Neuronal stem cell (in vitro differentiated cells): ENCODE measurements at regions not wholly inside any gene's neighbourhood (a gene's known extent, or its start where the extent isn't known, plus 50 kb on each side); places are given as distances from the start of the nearest gene placed in this dataset.

Experiments used
- DNase-seq: peaks from one replicate; pipeline ENCODE4 v3.0.0-alpha.2; 2013; ENCODE audit warnings: low spot score
- H2AFZ ChIP-seq: one replicate; pipeline ENCODE4 v1.6.1; 2013; ENCODE audit warnings: mild to moderate bottlenecking, low read length, inconsistent platforms
- H2AK5ac ChIP-seq: 2 replicates; pipeline ENCODE4 v1.6.1; 2013; ENCODE audit warnings: low read depth, mild to moderate bottlenecking, inconsistent platforms, low read length, moderate library complexity, mixed read lengths
- H2BK120ac ChIP-seq: 2 replicates; pipeline ENCODE4 v1.6.1; 2013; ENCODE audit warnings: low read depth, mild to moderate bottlenecking, inconsistent platforms, low read length, moderate library complexity, mixed read lengths
- H2BK12ac ChIP-seq: one replicate; pipeline ENCODE4 v1.6.1; 2013; ENCODE audit warnings: low read length, inconsistent platforms
- H2BK15ac ChIP-seq: 2 replicates; pipeline ENCODE4 v1.6.1; 2013; ENCODE audit warnings: mild to moderate bottlenecking, low read length, inconsistent platforms, mixed read lengths
- H2BK5ac ChIP-seq: one replicate; pipeline ENCODE4 v1.6.1; 2013; ENCODE audit warnings: inconsistent platforms, mild to moderate bottlenecking, low read length, moderate library complexity
- H3K14ac ChIP-seq: one replicate; pipeline ENCODE4 v1.6.1; 2013; ENCODE audit warnings: low read length, inconsistent platforms
- H3K18ac ChIP-seq: 2 replicates; pipeline ENCODE4 v1.6.1; 2013; ENCODE audit warnings: low read length, inconsistent platforms
- H3K23ac ChIP-seq: 2 replicates; pipeline ENCODE4 v1.6.1; 2013; ENCODE audit warnings: low read depth, mild to moderate bottlenecking, mixed read lengths, low read length, inconsistent platforms; ENCODE audit not compliant: poor library complexity
- H3K27ac ChIP-seq: replicated peaks from 3 replicates; pipeline ENCODE4 v1.5.1; 2013; ENCODE audit warnings: low read length, inconsistent platforms
- H3K27me3 ChIP-seq, 3 experiments: 2 replicates each; pipeline ENCODE4 v1.6.1; 2013; ENCODE audit warnings: low read length in 3 of 3, mild to moderate bottlenecking in 2 of 3, inconsistent platforms in 1 of 3, low read depth in 1 of 3, mixed read lengths in 1 of 3, moderate library complexity in 1 of 3; ENCODE audit not compliant: control insufficient read depth in 3 of 3, insufficient read depth in 3 of 3
- H3K36me3 ChIP-seq, 2 donors: replicated peaks in 1 of 2; 2 replicates each; pipeline ENCODE4 v1.6.1; 2013; ENCODE audit warnings: low read length in 2 of 2; ENCODE audit not compliant: control insufficient read depth in 2 of 2, insufficient read depth in 2 of 2
- H3K4ac ChIP-seq: 2 replicates; pipeline ENCODE4 v1.6.1; 2013; ENCODE audit warnings: inconsistent platforms, mild to moderate bottlenecking, low read length, moderate library complexity
- H3K4me1 ChIP-seq, 2 donors: 1 replicate in 1 of 2; 2 replicates in 1 of 2; pipeline ENCODE4 v1.6.1; 2013; ENCODE audit warnings: low read length in 2 of 2, low read depth in 1 of 2; ENCODE audit not compliant: control insufficient read depth in 2 of 2, insufficient read depth in 1 of 2
- H3K4me2 ChIP-seq: one replicate; pipeline ENCODE4 v1.6.1; 2013; ENCODE audit warnings: mild to moderate bottlenecking, low read length, inconsistent platforms; ENCODE audit not compliant: insufficient read depth, poor library complexity, severe bottlenecking
- H3K4me3 ChIP-seq, 2 donors: 2 replicates each; pipeline ENCODE4 v1.5.1; 2013; ENCODE audit warnings: low read length in 2 of 2, mild to moderate bottlenecking in 2 of 2, inconsistent platforms in 1 of 2, moderate library complexity in 1 of 2
- H3K79me1 ChIP-seq: one replicate; pipeline ENCODE4 v1.6.1; 2013; ENCODE audit warnings: low read depth, mild to moderate bottlenecking, inconsistent platforms, low read length, moderate library complexity
- H3K9ac ChIP-seq: one replicate; pipeline ENCODE4 v1.6.1; 2013; ENCODE audit warnings: mild to moderate bottlenecking, low read depth, low read length, inconsistent platforms; ENCODE audit not compliant: poor library complexity
- H3K9me3 ChIP-seq, 2 donors: replicated peaks in 1 of 2; 2 replicates each; pipeline versions ENCODE3 to v1.6.1; 2013; ENCODE audit warnings: low read length in 2 of 2, mild to moderate bottlenecking in 2 of 2, inconsistent platforms in 1 of 2, low read depth in 1 of 2, mixed read lengths in 1 of 2, moderate library complexity in 1 of 2; ENCODE audit not compliant: control insufficient read depth in 2 of 2, insufficient read depth in 1 of 2
- H4K8ac ChIP-seq: one replicate; pipeline ENCODE4 v1.6.1; 2013; ENCODE audit warnings: low read depth, mild to moderate bottlenecking, inconsistent platforms, low read length, moderate library complexity
- H4K91ac ChIP-seq: one replicate; pipeline ENCODE4 v1.6.1; 2013; ENCODE audit warnings: low read length, low read depth, mild to moderate bottlenecking, inconsistent platforms; ENCODE audit not compliant: poor library complexity
- WGBS, 2 donors: extraction: QIAGEN DNeasy Blood & Tissue Kit; methylation state at CpG; one replicate each; pipeline ENCODE4 v1.1.7; 2013; ENCODE audit warnings: missing lambda C conversion rate in 2 of 2, mixed read lengths in 1 of 2; ENCODE audit not compliant: insufficient read length in 2 of 2, insufficient replicate concordance in 1 of 2; ENCODE audit errors: extremely low coverage in 2 of 2; 5-methylcytosine and 5-hydroxymethylcytosine counted together

- H2AK5ac ChIP-seq, result no peak overlapping the region
- no peak overlapping the region for H2BK120ac ChIP-seq
- no peak overlapping the region for H4K91ac ChIP-seq
- H3K9ac ChIP-seq, result no peak overlapping the region
- H3K14ac ChIP-seq, result no peak overlapping the region
- no peak overlapping the region for H3K4me2 ChIP-seq
- H2BK5ac ChIP-seq, result no peak overlapping the region
- H2BK12ac ChIP-seq, result no peak overlapping the region
- no peak overlapping the region for H3K27ac ChIP-seq
- H3K4me1 ChIP-seq, result no peaks in the 10 kb centered on the region
- H3K18ac ChIP-seq, result no peak overlapping the region
- no peak overlapping the region for H2BK15ac ChIP-seq
- H3K9me3 ChIP-seq, result no peaks in the 10 kb centered on the region
- no peak overlapping the region for H3K4me3 ChIP-seq
- no peaks in the 10 kb centered on the region for H3K36me3 ChIP-seq
- WGBS, 2 donors, result no CpG with 5 or more reads among the region's 5 CpGs
- no peaks in the 10 kb centered on the region for H3K27me3 ChIP-seq
- no peak for DNase-seq
- no peak overlapping the region for H4K8ac ChIP-seq
- no peak overlapping the region for H3K23ac ChIP-seq
- no peak overlapping the region for H3K4ac ChIP-seq
- no peak overlapping the region for H2AFZ ChIP-seq
- no peaks in the 10 kb centered on the region for H3K79me1 ChIP-seq
Observed at GRCh38 chr17:11006530-11006929, 168.6 kb upstream of the PIRT start.

- Histone ChIP-seq H3K4ac (no peak overlapping the region), H3K14ac (no peak overlapping the region), H2AFZ (no peak overlapping the region), H2BK15ac (no peak overlapping the region), H2AK5ac (no peak overlapping the region), H3K4me3 (no peak overlapping the region), H3K9me3 (no peaks in the 10 kb centered on the region), H3K27ac (no peak overlapping the region), H3K4me1 (no peaks in the 10 kb centered on the region), H3K23ac (no peak overlapping the region), H3K4me2 (no peak overlapping the region), H3K79me1 (no peaks in the 10 kb centered on the region), H2BK12ac (no peak overlapping the region), H2BK120ac (no peak overlapping the region), H3K36me3 (no peaks in the 10 kb centered on the region), H3K18ac (no peak overlapping the region), H4K91ac (no peak overlapping the region), H3K27me3 (no peaks in the 10 kb centered on the region), H3K9ac (no peak overlapping the region), H4K8ac (no peak overlapping the region), H2BK5ac (no peak overlapping the region)
- no CpG with 5 or more reads among the region's 8 CpGs for WGBS, 2 donors
- DNase-seq, result no peak
Observed at GRCh38 chr17:11005940-11006339, 168.1 kb upstream of the PIRT start.

DNA sequence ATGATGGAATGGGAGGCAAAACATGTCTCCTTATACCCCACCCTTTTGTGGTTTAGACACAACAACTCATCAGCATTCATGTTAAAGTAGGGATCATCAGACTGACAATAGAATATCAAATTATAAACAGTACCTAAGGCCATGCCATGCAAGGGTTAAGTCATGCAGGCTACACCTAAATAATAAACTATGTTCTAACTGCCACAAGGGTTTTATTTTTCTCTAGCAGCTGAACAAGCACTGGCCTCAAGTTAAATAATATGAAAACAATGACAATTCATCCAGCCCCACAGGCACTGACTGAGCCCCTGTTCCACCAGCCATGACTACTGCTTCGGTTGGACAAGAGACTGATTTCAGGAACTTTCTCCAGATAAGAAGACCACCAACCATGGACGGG, 164.5 kb upstream of the PIRT start:
- DNase-seq, result no peak
- H2BK120ac ChIP-seq, result no peak overlapping the region
- no peak overlapping the region for H3K18ac ChIP-seq
- no peak overlapping the region for H3K27ac ChIP-seq
- H2BK12ac ChIP-seq, result no peak overlapping the region
- H3K9me3 ChIP-seq, result no peaks in the 10 kb centered on the region
- no peak overlapping the region for H2BK5ac ChIP-seq
- H2BK15ac ChIP-seq, result no peak overlapping the region
- WGBS, 2 donors, result no CpG with 5 or more reads among the region's 2 CpGs
- no peak overlapping the region for H2AK5ac ChIP-seq
- H3K4me3 ChIP-seq, result no peak overlapping the region
- H3K9ac ChIP-seq, result no peak overlapping the region
- H4K8ac ChIP-seq, result no peak overlapping the region
- no peaks in the 10 kb centered on the region for H3K79me1 ChIP-seq
- H3K14ac ChIP-seq, result no peak overlapping the region
- H3K23ac ChIP-seq, result no peak overlapping the region
- no peak overlapping the region for H4K91ac ChIP-seq
- H3K4ac ChIP-seq, result no peak overlapping the region
- H3K4me2 ChIP-seq, result no peak overlapping the region
- no peaks in the 10 kb centered on the region for H3K27me3 ChIP-seq
- no peaks in the 10 kb centered on the region for H3K36me3 ChIP-seq
- H3K4me1 ChIP-seq, result no peaks in the 10 kb centered on the region
- no peak overlapping the region for H2AFZ ChIP-seq

DNA sequence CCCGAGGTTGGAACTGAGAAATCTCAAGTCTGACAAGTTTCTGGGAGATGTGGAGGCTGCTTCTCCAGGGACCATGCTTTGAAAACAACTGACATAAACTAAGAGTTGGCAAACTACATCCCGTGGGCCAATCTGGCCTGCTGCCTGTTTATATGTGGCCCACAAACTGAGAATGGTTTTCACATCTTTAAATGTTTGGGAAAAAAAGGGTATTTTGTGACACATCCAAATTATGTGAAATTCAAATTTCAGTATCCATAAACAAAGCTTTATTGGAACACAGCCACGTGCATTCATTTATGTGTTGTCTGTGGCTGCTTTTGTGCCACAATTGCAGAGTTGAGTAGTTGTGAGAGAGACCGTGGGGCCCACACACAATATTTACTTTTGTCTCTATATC, 163.8 kb upstream of the PIRT start:
- no peak overlapping the region for H3K18ac ChIP-seq
- H3K23ac ChIP-seq, result no peak overlapping the region
- no peak overlapping the region for H2BK12ac ChIP-seq
- no peak overlapping the region for H2AFZ ChIP-seq
- no peak overlapping the region for H2BK120ac ChIP-seq
- no peak overlapping the region for H2BK15ac ChIP-seq
- H3K9me3 ChIP-seq, result no peaks in the 10 kb centered on the region
- no peak overlapping the region for H2AK5ac ChIP-seq
- H3K9ac ChIP-seq, result no peak overlapping the region
- H3K27ac ChIP-seq, result no peak overlapping the region
- H3K79me1 ChIP-seq, result no peaks in the 10 kb centered on the region
- H3K14ac ChIP-seq, result no peak overlapping the region
- DNase-seq, result no peak
- no peaks in the 10 kb centered on the region for H3K36me3 ChIP-seq
- no peak overlapping the region for H3K4ac ChIP-seq
- no CpG with 5 or more reads among the region's 4 CpGs for WGBS, 2 donors
- no peak overlapping the region for H4K8ac ChIP-seq
- no peak overlapping the region for H2BK5ac ChIP-seq
- no peak overlapping the region for H3K4me3 ChIP-seq
- no peaks in the 10 kb centered on the region for H3K4me1 ChIP-seq
- no peaks in the 10 kb centered on the region for H3K27me3 ChIP-seq
- H4K91ac ChIP-seq, result no peak overlapping the region
- H3K4me2 ChIP-seq, result no peak overlapping the region
